Fibroblast of lung (primary cell): ENCODE measurements at regions not wholly inside any gene's neighbourhood (a gene's known extent, or its start where the extent isn't known, plus 50 kb on each side); places are given as distances from the start of the nearest gene placed in this dataset.

ENCODE experiments used
- DNase-seq, 2 donors: peaks; one replicate each; pipeline versions ENCODE4 v3.0.0 to v3.0.0-alpha.2; 2010; ENCODE audit warnings: low read depth in 2 of 2
- H2AFZ ChIP-seq: 2 replicates; pipeline ENCODE4 v1.5.1; 2012; ENCODE audit warnings: low read length, control low read depth, inconsistent platforms
- H3K27ac ChIP-seq: 2 replicates; pipeline ENCODE4 v1.5.1; 2011; ENCODE audit warnings: low read length, control low read depth; ENCODE audit not compliant: insufficient read depth
- H3K27me3 ChIP-seq: 2 replicates; pipeline ENCODE4 v1.5.1; 2011; ENCODE audit warnings: mild to moderate bottlenecking, low read length; ENCODE audit not compliant: control insufficient read depth, insufficient read depth
- H3K36me3 ChIP-seq: 2 replicates; pipeline ENCODE4 v1.5.1; 2011; ENCODE audit warnings: low read length; ENCODE audit not compliant: control insufficient read depth, insufficient read depth
- H3K4me1 ChIP-seq: 2 replicates; pipeline ENCODE4 v1.5.1; 2011; ENCODE audit warnings: low read length; ENCODE audit not compliant: control insufficient read depth, insufficient read depth; ENCODE audit errors: extremely low read depth
- H3K4me2 ChIP-seq: 2 replicates; pipeline ENCODE4 v1.5.1; 2011; ENCODE audit warnings: low read length, control low read depth; ENCODE audit not compliant: insufficient read depth; ENCODE audit errors: extremely low read depth
- H3K4me3 ChIP-seq, 4 experiments: fragments of 200-600 bp in 1 of 4; sonication (generic) in 1 of 4; replicated peaks in 1 of 4; 2 replicates each; pipeline ENCODE4 v1.5.1; 2011 to 2016; ENCODE audit warnings: low read length in 4 of 4, low read depth in 3 of 4, mild to moderate bottlenecking in 3 of 4, control low read depth in 2 of 4, inconsistent platforms in 1 of 4, mixed read lengths in 1 of 4; ENCODE audit not compliant: insufficient read depth in 1 of 4; ENCODE audit errors: control extremely low read depth in 1 of 4
- H3K79me2 ChIP-seq: 2 replicates; pipeline ENCODE4 v1.5.1; 2012; ENCODE audit warnings: mild to moderate bottlenecking, low read length, inconsistent platforms; ENCODE audit not compliant: control insufficient read depth, insufficient read depth
- H3K9ac ChIP-seq: 2 replicates; pipeline ENCODE4 v1.5.1; 2011; ENCODE audit warnings: mild to moderate bottlenecking, low read length, control low read depth; ENCODE audit not compliant: insufficient read depth
- H3K9me3 ChIP-seq: 2 replicates; pipeline ENCODE4 v1.5.1; 2012; ENCODE audit warnings: low read depth, low read length; ENCODE audit not compliant: control insufficient read depth, insufficient read depth
- H4K20me1 ChIP-seq: 2 replicates; pipeline ENCODE4 v1.5.1; 2011; ENCODE audit warnings: low read length; ENCODE audit not compliant: control insufficient read depth, insufficient read depth; ENCODE audit errors: extremely low read depth
- EZH2 ChIP-seq: IDR thresholded peaks from 2 replicates; pipeline ENCODE4 v1.5.1; 2012; ENCODE audit warnings: low read length, control low read depth, mild to moderate bottlenecking; ENCODE audit errors: missing control alignments
- TF ChIP-seq, protein P1 (sequence below), 2 donors: IDR thresholded peaks in 1 of 2; conservative IDR thresholded peaks in 1 of 2; 1 replicate in 1 of 2; 2 replicates in 1 of 2; pipeline ENCODE4 v1.5.1; 2011 to 2012; ENCODE audit warnings: low read length in 2 of 2, control low read depth in 1 of 2, inconsistent platforms in 1 of 2, low read depth in 1 of 2, mild to moderate bottlenecking in 1 of 2

DNA sequence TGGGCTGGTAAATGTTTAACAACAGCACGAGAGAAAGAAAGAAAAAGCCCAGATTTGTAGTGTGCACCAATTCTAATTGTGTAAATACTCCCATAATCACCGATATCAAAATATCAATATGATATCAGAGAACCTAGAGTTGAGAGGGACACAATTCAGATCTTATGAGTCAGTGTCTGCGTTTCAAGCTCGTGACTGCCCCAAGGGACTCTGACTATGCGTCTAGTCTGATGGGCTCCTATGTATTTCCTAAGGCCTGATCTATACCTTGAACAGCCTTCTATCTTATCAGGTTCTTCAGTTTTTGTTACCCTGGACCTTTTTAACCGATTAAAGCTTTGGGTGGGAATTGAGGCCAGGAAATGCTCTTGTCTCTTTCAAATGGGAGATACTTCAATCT lies 243.0 kb upstream of the SLC24A2 start:
- Histone ChIP-seq H3K27me3 (no peaks in the 10 kb centered on the region), H3K4me3 (no peak overlapping the region), H3K9me3 (no peaks in the 10 kb centered on the region), H3K4me1 (no peaks in the 10 kb centered on the region), H3K4me2 (no peak overlapping the region), H2AFZ (no peak overlapping the region), H4K20me1 (no peaks in the 10 kb centered on the region), H3K79me2 (no peaks in the 10 kb centered on the region), H3K27ac (no peak overlapping the region), H3K9ac (no peak overlapping the region), H3K36me3 (no peaks in the 10 kb centered on the region)
- TF ChIP-seq EZH2: no peak
- TF ChIP-seq, protein P1, sequence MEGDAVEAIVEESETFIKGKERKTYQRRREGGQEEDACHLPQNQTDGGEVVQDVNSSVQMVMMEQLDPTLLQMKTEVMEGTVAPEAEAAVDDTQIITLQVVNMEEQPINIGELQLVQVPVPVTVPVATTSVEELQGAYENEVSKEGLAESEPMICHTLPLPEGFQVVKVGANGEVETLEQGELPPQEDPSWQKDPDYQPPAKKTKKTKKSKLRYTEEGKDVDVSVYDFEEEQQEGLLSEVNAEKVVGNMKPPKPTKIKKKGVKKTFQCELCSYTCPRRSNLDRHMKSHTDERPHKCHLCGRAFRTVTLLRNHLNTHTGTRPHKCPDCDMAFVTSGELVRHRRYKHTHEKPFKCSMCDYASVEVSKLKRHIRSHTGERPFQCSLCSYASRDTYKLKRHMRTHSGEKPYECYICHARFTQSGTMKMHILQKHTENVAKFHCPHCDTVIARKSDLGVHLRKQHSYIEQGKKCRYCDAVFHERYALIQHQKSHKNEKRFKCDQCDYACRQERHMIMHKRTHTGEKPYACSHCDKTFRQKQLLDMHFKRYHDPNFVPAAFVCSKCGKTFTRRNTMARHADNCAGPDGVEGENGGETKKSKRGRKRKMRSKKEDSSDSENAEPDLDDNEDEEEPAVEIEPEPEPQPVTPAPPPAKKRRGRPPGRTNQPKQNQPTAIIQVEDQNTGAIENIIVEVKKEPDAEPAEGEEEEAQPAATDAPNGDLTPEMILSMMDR (conservative IDR thresholded peaks at IDR 0.05 in 1 of 2, IDR thresholded peaks at IDR 0.05 in 1 of 2; ENCODE audit: low read depth in 1 of 2, low read length in 2 of 2): no peak
- no peak for DNase-seq

DNA sequence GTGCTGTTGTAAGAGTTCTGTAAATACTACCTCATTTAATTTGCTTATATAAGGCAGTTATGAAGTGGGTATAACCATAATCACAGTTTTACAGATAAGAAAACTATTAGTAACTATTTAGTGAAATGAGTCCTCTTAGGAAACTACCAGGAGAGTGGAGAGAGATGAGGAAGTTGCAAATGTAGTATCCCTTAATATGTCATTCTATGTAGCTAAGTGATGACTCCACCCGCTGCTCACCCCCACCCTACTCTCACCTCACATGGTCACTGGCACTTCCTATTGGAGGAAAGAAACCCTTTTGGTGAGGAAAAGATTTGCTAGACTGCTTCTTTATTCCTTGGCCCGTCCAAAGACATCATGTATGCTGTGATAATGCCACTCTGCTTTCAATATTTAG lies 241.8 kb upstream of the SLC24A2 start:
- Histone ChIP-seq H3K36me3 (no peaks in the 10 kb centered on the region), H4K20me1 (no peaks in the 10 kb centered on the region), H3K27me3 (no peaks in the 10 kb centered on the region), H3K4me2 (no peak overlapping the region), H3K4me3 (no peak overlapping the region), H3K4me1 (no peaks in the 10 kb centered on the region), H2AFZ (no peak overlapping the region), H3K27ac (no peak overlapping the region), H3K79me2 (no peaks in the 10 kb centered on the region), H3K9me3 (no peaks in the 10 kb centered on the region), H3K9ac (no peak overlapping the region)
- no peak for DNase-seq
- TF ChIP-seq, protein P1 (conservative IDR thresholded peaks at IDR 0.05 in 1 of 2, IDR thresholded peaks at IDR 0.05 in 1 of 2; ENCODE audit: low read depth in 1 of 2, low read length in 2 of 2): no peak
- TF ChIP-seq EZH2: no peak

DNA sequence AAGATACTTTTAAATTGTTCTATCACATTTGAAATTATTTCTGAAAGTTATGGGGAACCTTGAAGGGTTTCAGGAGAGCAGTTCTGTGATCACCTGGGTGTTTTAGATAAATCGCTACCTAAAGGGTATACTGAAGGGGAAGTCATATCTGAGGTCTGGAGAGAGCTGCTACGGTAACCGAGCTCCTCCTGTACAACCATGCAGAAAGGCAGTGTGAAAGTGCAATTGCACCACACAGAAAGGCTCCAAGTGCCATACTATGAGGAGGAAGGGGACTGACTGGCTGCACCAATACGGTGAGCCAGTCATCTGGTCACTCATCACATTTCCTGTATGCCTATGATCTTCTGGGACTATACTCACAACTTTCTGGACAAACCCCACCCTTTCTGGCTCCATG lies 241.4 kb upstream of the SLC24A2 start:
- Histone ChIP-seq H3K4me3 (no peak overlapping the region), H4K20me1 (no peaks in the 10 kb centered on the region), H2AFZ (no peak overlapping the region), H3K4me1 (no peaks in the 10 kb centered on the region), H3K36me3 (no peaks in the 10 kb centered on the region), H3K79me2 (no peaks in the 10 kb centered on the region), H3K27ac (no peak overlapping the region), H3K9ac (no peak overlapping the region), H3K4me2 (no peak overlapping the region), H3K27me3 (no peaks in the 10 kb centered on the region), H3K9me3 (no peaks in the 10 kb centered on the region)
- TF ChIP-seq EZH2: no peak
- DNase-seq: no peak
